ENCODE measurements at regions not wholly inside any gene's neighbourhood (a gene's known extent, or its start where the extent isn't known, plus 50 kb on each side); places are given as distances from the start of the nearest gene placed in this dataset.

DNA sequence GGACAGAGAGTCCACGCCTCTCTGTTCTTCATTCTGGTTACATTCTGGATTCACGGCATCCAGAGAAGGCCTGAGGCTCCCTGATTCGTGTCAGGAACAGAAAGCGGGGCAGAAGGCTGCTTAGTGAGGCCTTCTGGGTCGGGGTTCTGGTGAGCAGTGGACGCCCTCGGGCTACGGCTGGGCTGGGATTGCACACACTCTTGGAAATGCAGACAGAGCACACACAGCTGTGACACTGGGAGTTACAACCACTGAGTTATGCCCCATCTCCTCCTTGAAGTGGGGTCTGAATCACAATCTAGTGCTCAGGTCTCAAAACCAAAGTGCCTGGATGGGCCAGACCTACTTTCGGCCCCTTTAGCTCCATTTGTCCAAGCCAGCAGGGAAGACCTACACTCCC is 156.9 kb upstream of the GDF10 start:
- intact Hi-C loops (cut with micrococcal nuclease), result no loop called here
- no peaks in the 10 kb centered on the region for H3K36me3 ChIP-seq

DNA sequence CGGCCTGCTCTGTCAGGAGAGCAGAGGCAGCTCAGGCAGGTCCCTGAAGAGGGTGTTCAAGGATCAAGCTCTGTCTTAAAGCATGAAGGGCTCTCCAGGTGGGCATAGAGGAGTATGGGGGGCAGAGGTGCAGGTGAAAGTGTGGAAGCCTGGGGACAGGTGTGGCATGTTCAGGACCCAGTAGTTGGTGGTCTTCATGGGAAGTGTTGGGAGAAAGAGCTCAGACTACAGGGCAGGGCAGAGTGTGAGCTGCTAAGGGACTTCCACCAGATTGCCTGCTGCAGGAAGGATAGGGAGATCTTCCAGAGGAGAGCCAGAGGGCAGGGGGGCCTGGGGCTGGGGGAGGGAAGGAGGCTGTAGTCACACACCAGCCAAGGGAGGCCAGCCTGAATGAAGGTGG is 156.5 kb upstream of the GDF10 start:
- no peak for DNase-seq
- Histone ChIP-seq H3K9me3 (replicated peaks) (no peaks in the 10 kb centered on the region), H3K27ac (replicated peaks) (no peak overlapping the region), H3K4me1 (no peaks in the 10 kb centered on the region), H3K36me3 (no peaks in the 10 kb centered on the region), H3K27me3 (ENCODE audit: low read depth) (peaks cover 24% of the 10 kb centered on the region), H3K4me3 (no peak overlapping the region)
- intact Hi-C loops (cut with micrococcal nuclease), result no loop called here
- TF ChIP-seq, protein P1, sequence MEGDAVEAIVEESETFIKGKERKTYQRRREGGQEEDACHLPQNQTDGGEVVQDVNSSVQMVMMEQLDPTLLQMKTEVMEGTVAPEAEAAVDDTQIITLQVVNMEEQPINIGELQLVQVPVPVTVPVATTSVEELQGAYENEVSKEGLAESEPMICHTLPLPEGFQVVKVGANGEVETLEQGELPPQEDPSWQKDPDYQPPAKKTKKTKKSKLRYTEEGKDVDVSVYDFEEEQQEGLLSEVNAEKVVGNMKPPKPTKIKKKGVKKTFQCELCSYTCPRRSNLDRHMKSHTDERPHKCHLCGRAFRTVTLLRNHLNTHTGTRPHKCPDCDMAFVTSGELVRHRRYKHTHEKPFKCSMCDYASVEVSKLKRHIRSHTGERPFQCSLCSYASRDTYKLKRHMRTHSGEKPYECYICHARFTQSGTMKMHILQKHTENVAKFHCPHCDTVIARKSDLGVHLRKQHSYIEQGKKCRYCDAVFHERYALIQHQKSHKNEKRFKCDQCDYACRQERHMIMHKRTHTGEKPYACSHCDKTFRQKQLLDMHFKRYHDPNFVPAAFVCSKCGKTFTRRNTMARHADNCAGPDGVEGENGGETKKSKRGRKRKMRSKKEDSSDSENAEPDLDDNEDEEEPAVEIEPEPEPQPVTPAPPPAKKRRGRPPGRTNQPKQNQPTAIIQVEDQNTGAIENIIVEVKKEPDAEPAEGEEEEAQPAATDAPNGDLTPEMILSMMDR (IDR thresholded peaks at IDR 0.05; ENCODE audit: borderline replicate concordance), result no peak

More for the DNA sequence above, 156.9 kb upstream of the GDF10 start:
- no peaks in the 10 kb centered on the region for H3K9me3 ChIP-seq (replicated peaks)
- no peak overlapping the region for H3K27ac ChIP-seq (replicated peaks)
- peaks cover 24% of the 10 kb centered on the region for H3K27me3 ChIP-seq (ENCODE audit: low read depth)
- TF ChIP-seq, protein P1 (IDR thresholded peaks at IDR 0.05; ENCODE audit: borderline replicate concordance), result no peak
- DNase-seq, result no peak
- no peaks in the 10 kb centered on the region for H3K4me1 ChIP-seq
- H3K4me3 ChIP-seq, result no peak overlapping the region

- no peaks in the 10 kb centered on the region for H3K4me1 ChIP-seq
Measured at GRCh38 chr10:47144525-47144924, 155.5 kb upstream of the GDF10 start.

DNA sequence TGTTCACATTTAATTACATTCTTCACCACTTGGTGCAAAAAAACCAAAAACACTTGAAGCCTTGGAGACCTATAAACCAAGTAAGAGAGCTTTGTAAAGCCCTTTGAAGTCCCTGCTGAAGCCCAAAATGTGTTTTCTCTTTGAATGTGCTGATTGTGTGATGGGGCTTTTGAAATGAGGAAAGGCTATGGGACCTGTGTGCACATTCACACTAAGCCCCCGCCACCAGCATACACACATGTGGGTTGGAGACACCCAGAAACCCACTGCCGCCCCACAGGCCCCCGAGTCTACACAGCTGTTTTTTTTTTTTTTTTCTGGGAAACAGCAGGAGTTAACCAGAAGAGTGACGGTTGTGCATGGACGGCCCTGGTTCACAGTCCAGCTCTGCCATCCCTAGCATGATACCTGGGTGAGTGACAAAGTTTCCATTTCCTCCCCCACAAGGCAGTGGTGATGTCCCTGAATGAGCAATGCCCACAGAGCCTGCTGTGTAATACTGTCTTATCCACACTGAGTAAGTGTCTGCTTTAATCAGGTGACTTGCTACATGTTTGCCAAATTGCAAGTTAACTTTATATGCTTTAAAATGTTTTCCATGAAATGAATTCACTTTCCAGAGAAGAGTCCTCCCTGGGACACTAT is 154.6 kb upstream of the GDF10 start:
- intact Hi-C loops (cut with micrococcal nuclease), result no loop called here
- no peaks in the 10 kb centered on the region for H3K4me1 ChIP-seq

More at GRCh38 chr10:47144525-47144924, 155.5 kb upstream of the GDF10 start:
- intact Hi-C loops (cut with micrococcal nuclease), result no loop called here
- Histone ChIP-seq H3K36me3 (no peaks in the 10 kb centered on the region), H3K27ac (replicated peaks) (no peak overlapping the region), H3K9me3 (replicated peaks) (no peaks in the 10 kb centered on the region), H3K4me3 (no peak overlapping the region), H3K27me3 (ENCODE audit: low read depth) (peaks cover 28% of the 10 kb centered on the region)
- TF ChIP-seq, protein P1 (IDR thresholded peaks at IDR 0.05; ENCODE audit: borderline replicate concordance), result no peak
- DNase-seq, result no peak

DNA sequence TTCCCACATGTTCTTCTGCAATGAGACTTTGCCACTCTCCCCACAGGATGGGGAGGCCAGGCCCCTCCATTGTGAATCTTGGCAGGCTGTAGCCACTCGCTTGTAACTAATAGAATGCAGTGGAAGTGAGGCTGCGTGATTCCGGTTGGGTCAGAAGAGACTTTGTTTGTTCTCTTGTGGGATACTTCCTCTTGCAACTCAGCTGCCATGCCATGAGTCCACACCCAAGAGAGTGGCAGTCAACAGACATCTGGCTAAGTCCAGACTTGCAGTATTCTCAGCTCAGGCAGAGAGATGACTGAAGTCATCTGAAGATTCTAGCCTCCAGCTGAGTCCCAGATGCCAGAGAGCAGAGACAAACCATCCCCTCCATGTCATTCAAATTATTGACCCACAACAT is 153.4 kb upstream of the GDF10 start:
- peaks cover 35% of the 10 kb centered on the region for H3K27me3 ChIP-seq (ENCODE audit: low read depth)
- no peak overlapping the region for H3K27ac ChIP-seq (replicated peaks)
- no peaks in the 10 kb centered on the region for H3K36me3 ChIP-seq
- DNase-seq, result no peak
- TF ChIP-seq, protein P1 (IDR thresholded peaks at IDR 0.05; ENCODE audit: borderline replicate concordance), result no peak
- intact Hi-C loops (cut with micrococcal nuclease), result no loop called here
- no peaks in the 10 kb centered on the region for H3K9me3 ChIP-seq (replicated peaks)
- H3K4me1 ChIP-seq, result no peaks in the 10 kb centered on the region
- H3K4me3 ChIP-seq, result no peak overlapping the region

More for the DNA sequence above, 154.6 kb upstream of the GDF10 start:
- Histone ChIP-seq H3K4me3 (no peak overlapping the region), H3K9me3 (replicated peaks) (no peaks in the 10 kb centered on the region), H3K36me3 (no peaks in the 10 kb centered on the region), H3K27me3 (ENCODE audit: low read depth) (peaks cover 36% of the 10 kb centered on the region), H3K27ac (replicated peaks) (no peak overlapping the region)
- DNase-seq, result no peak
- TF ChIP-seq, protein P1 (IDR thresholded peaks at IDR 0.05; ENCODE audit: borderline replicate concordance), result no peak

Data from left ventricle myocardium inferior (tissue), 1 donor.